ENCODE measurements at regions not wholly inside any gene's neighbourhood (a gene's known extent, or its start where the extent isn't known, plus 50 kb on each side); places are given as distances from the start of the nearest gene placed in this dataset.
A peak's percentile ranks its signal among the peaks of the same experiment; 100 is the strongest.

GRCh38 chr1:244236101-244236500, 185.0 kb downstream of the ZBTB18 start:
- no peak for TF ChIP-seq EZH2 (IDR thresholded peaks at IDR 0.05; ENCODE audit: insufficient read depth, low read length)
- TF ChIP-seq, protein P1, sequence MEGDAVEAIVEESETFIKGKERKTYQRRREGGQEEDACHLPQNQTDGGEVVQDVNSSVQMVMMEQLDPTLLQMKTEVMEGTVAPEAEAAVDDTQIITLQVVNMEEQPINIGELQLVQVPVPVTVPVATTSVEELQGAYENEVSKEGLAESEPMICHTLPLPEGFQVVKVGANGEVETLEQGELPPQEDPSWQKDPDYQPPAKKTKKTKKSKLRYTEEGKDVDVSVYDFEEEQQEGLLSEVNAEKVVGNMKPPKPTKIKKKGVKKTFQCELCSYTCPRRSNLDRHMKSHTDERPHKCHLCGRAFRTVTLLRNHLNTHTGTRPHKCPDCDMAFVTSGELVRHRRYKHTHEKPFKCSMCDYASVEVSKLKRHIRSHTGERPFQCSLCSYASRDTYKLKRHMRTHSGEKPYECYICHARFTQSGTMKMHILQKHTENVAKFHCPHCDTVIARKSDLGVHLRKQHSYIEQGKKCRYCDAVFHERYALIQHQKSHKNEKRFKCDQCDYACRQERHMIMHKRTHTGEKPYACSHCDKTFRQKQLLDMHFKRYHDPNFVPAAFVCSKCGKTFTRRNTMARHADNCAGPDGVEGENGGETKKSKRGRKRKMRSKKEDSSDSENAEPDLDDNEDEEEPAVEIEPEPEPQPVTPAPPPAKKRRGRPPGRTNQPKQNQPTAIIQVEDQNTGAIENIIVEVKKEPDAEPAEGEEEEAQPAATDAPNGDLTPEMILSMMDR (IDR thresholded peaks at IDR 0.05; ENCODE audit: insufficient read depth, low read depth, low read length) = no peak
- peaks cover 8% of the 10 kb centered on the region for H3K4me1 Mint-ChIP-seq (ENCODE audit: low read depth, unreplicated experiment)
- DNase-seq (ENCODE audit: low read depth) (peak; percentile 27), FAIRE-seq (no peak)
- Histone ChIP-seq H4K20me1 (ENCODE audit: insufficient read depth, low read length) (no peaks in the 10 kb centered on the region), H3K79me2 (ENCODE audit: insufficient read depth, low read length) (no peaks in the 10 kb centered on the region), H3K9ac (ENCODE audit: low read length) (no peak overlapping the region), H3K27me3 (ENCODE audit: insufficient read depth, low read length) (no peaks in the 10 kb centered on the region), H3K27ac (ENCODE audit: low read depth, low read length) (no peak overlapping the region), H3K4me3 (ENCODE audit: insufficient read depth, low read depth, low read length) (no peak overlapping the region), H3K4me1 (ENCODE audit: insufficient read depth, low read length) (peaks cover 11% of the 10 kb centered on the region), H3K9me3 (ENCODE audit: insufficient read depth, low read depth, low read length) (no peaks in the 10 kb centered on the region), H2AFZ (ENCODE audit: low read depth, low read length) (no peak overlapping the region), H3K4me2 (ENCODE audit: low read length) (no peak overlapping the region), H3K36me3 (ENCODE audit: insufficient read depth, low read length) (no peaks in the 10 kb centered on the region)
- no peaks in the 10 kb centered on the region for H3K36me3 Mint-ChIP-seq (ENCODE audit: low read depth, unreplicated experiment)
- H3K27me3 Mint-ChIP-seq (ENCODE audit: low read depth, unreplicated experiment) = peaks cover 8% of the 10 kb centered on the region
- H3K4me3 Mint-ChIP-seq (ENCODE audit: unreplicated experiment) = no peak overlapping the region
- no peak overlapping the region for H3K27ac Mint-ChIP-seq (ENCODE audit: unreplicated experiment)
- no peaks in the 10 kb centered on the region for H3K9me3 Mint-ChIP-seq (ENCODE audit: unreplicated experiment)

- Histone ChIP-seq H3K27me3 (ENCODE audit: insufficient read depth, low read length) (no peaks in the 10 kb centered on the region), H3K4me1 (ENCODE audit: insufficient read depth, low read length) (peaks cover 5% of the 10 kb centered on the region), H4K20me1 (ENCODE audit: insufficient read depth, low read length) (no peaks in the 10 kb centered on the region), H3K4me3 (ENCODE audit: insufficient read depth, low read depth, low read length) (no peak overlapping the region), H3K79me2 (ENCODE audit: insufficient read depth, low read length) (no peaks in the 10 kb centered on the region), H3K27ac (ENCODE audit: low read depth, low read length) (no peak overlapping the region), H2AFZ (ENCODE audit: low read depth, low read length) (no peak overlapping the region), H3K36me3 (ENCODE audit: insufficient read depth, low read length) (no peaks in the 10 kb centered on the region), H3K9ac (ENCODE audit: low read length) (no peak overlapping the region), H3K9me3 (ENCODE audit: insufficient read depth, low read depth, low read length) (no peaks in the 10 kb centered on the region), H3K4me2 (ENCODE audit: low read length) (no peak overlapping the region)
- Mint-ChIP-seq H3K27me3 (ENCODE audit: low read depth, unreplicated experiment) (peaks cover 5% of the 10 kb centered on the region), H3K9me3 (ENCODE audit: unreplicated experiment) (no peaks in the 10 kb centered on the region), H3K27ac (ENCODE audit: unreplicated experiment) (no peak overlapping the region), H3K4me3 (ENCODE audit: unreplicated experiment) (no peak overlapping the region), H3K36me3 (ENCODE audit: low read depth, unreplicated experiment) (no peaks in the 10 kb centered on the region), H3K4me1 (ENCODE audit: low read depth, unreplicated experiment) (peaks cover 8% of the 10 kb centered on the region)
- no peak for FAIRE-seq
- TF ChIP-seq, protein P1 (IDR thresholded peaks at IDR 0.05; ENCODE audit: insufficient read depth, low read depth, low read length) = no peak
- no peak for TF ChIP-seq EZH2 (IDR thresholded peaks at IDR 0.05; ENCODE audit: insufficient read depth, low read length)
- no peak for DNase-seq (ENCODE audit: low read depth)
Observed at GRCh38 chr1:244236721-244237120, 185.6 kb downstream of the ZBTB18 start.

GRCh38 chr1:244237445-244237844, 186.4 kb downstream of the ZBTB18 start:
- no peaks in the 10 kb centered on the region for H3K27me3 ChIP-seq (ENCODE audit: insufficient read depth, low read length)
- FAIRE-seq (no peak), DNase-seq (ENCODE audit: low read depth) (peak; percentile 31)
- H3K9me3 ChIP-seq (ENCODE audit: insufficient read depth, low read depth, low read length) = no peaks in the 10 kb centered on the region
- H4K20me1 ChIP-seq (ENCODE audit: insufficient read depth, low read length) = no peaks in the 10 kb centered on the region
- Mint-ChIP-seq H3K36me3 (ENCODE audit: low read depth, unreplicated experiment) (no peaks in the 10 kb centered on the region), H3K27me3 (ENCODE audit: low read depth, unreplicated experiment) (peaks cover 3% of the 10 kb centered on the region), H3K27ac (ENCODE audit: unreplicated experiment) (no peak overlapping the region), H3K4me1 (ENCODE audit: low read depth, unreplicated experiment) (peaks cover 9% of the 10 kb centered on the region), H3K4me3 (ENCODE audit: unreplicated experiment) (no peak overlapping the region), H3K9me3 (ENCODE audit: unreplicated experiment) (no peaks in the 10 kb centered on the region)
- H3K4me2 ChIP-seq (ENCODE audit: low read length) = no peak overlapping the region
- H3K36me3 ChIP-seq (ENCODE audit: insufficient read depth, low read length) = no peaks in the 10 kb centered on the region
- no peaks in the 10 kb centered on the region for H3K79me2 ChIP-seq (ENCODE audit: insufficient read depth, low read length)
- no peaks in the 10 kb centered on the region for H3K4me1 ChIP-seq (ENCODE audit: insufficient read depth, low read length)
- no peak overlapping the region for H3K4me3 ChIP-seq (ENCODE audit: insufficient read depth, low read depth, low read length)
- TF ChIP-seq, protein P1 (IDR thresholded peaks at IDR 0.05; ENCODE audit: insufficient read depth, low read depth, low read length) = no peak
- no peak for TF ChIP-seq EZH2 (IDR thresholded peaks at IDR 0.05; ENCODE audit: insufficient read depth, low read length)
- H2AFZ ChIP-seq (ENCODE audit: low read depth, low read length) = no peak overlapping the region
- H3K27ac ChIP-seq (ENCODE audit: low read depth, low read length) = no peak overlapping the region
- H3K9ac ChIP-seq (ENCODE audit: low read length) = no peak overlapping the region
